ENCODE measurements at regions not wholly inside any gene's neighbourhood (a gene's known extent, or its start where the extent isn't known, plus 50 kb on each side); places are given as distances from the start of the nearest gene placed in this dataset.

DNA sequence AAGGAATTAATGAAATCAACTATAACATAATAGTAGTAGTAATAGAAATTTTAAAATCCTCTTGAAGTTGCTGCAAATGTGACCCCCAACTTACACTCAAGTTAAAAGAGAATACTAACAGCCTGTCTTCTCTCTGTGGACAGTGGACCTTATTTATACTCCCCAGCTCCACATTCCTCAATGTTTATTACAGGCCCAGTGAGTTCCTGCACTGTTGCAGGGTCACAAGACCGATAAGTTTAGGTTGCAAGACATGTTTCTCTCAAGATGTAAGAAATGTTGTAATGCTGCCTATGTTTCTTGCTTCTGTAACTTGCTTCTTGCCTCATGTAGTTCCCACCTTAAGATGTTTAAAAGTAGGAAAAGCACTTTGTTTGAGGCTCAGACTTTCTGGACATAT is 888.1 kb downstream of the PDCD6IP start:
- no peak overlapping the region for H3K4me3 ChIP-seq (ENCODE audit: low read length)
- DNase-seq (ENCODE audit: low read depth): no peak
- TF ChIP-seq, protein P1, sequence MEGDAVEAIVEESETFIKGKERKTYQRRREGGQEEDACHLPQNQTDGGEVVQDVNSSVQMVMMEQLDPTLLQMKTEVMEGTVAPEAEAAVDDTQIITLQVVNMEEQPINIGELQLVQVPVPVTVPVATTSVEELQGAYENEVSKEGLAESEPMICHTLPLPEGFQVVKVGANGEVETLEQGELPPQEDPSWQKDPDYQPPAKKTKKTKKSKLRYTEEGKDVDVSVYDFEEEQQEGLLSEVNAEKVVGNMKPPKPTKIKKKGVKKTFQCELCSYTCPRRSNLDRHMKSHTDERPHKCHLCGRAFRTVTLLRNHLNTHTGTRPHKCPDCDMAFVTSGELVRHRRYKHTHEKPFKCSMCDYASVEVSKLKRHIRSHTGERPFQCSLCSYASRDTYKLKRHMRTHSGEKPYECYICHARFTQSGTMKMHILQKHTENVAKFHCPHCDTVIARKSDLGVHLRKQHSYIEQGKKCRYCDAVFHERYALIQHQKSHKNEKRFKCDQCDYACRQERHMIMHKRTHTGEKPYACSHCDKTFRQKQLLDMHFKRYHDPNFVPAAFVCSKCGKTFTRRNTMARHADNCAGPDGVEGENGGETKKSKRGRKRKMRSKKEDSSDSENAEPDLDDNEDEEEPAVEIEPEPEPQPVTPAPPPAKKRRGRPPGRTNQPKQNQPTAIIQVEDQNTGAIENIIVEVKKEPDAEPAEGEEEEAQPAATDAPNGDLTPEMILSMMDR (conservative IDR thresholded peaks at IDR 0.05; ENCODE audit: low read length): no peak

DNA sequence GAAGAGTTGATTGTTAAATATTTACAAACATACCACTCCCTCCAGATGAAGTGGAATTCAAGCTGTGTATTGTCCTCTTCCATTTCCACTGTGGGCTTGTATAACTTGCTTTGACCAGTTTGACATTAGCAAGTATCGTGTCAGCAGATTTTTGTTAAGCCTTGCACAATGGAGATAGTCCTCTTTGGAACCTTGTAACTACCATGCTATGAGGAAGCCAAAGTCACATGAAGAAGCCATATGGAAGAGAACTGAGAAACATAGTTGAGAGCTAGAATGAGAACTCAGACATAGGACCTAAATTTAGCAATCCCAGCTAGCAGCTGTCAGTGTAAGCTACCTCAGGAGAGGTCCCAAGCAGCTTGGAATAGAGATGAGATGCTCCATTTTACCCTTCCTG is 889.2 kb downstream of the PDCD6IP start:
- no peak overlapping the region for H3K4me3 ChIP-seq (ENCODE audit: low read length)
- TF ChIP-seq, protein P1 (conservative IDR thresholded peaks at IDR 0.05; ENCODE audit: low read length): no peak
- no peak for DNase-seq (ENCODE audit: low read depth)

DNA sequence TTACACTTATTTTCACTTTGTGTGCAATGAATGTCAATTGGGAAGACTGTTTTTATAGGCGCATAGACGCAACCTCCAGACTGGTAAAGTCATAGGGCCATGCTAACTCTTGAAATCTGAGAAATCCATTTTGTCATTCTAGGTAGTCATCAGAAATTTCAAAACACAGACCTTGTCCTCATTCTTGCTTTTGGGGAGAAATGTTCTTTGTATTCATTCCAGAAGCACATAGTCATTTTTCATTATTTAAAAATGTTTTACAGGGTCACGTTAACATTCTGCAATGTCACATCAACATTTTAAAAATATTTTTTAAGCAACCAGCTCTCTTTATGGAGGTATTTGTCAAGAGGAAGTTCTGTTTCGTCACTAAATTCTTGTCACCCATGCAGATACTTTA is 898.4 kb downstream of the PDCD6IP start:
- no peak overlapping the region for H3K4me3 ChIP-seq (ENCODE audit: low read length)
- TF ChIP-seq, protein P1 (conservative IDR thresholded peaks at IDR 0.05; ENCODE audit: low read length): no peak
- DNase-seq (ENCODE audit: low read depth): no peak

DNA sequence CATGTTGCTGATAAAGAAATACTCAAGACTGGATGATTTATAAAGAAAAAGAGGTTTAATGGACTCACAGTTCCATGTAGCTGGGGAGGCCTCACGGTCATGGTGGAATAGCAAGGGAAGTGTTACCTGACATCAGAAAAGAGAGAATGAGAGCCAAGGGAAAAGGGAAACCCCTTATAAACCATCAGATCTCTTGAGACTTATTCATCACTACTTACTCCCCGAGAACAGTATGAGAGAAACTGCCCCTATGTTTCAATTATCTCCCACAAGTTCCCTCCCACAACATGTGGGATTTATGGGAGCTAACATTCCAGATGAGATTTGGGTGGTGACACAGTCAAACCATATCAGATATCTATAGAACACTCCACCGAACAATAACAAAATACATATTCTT is 904.6 kb downstream of the PDCD6IP start:
- no peak for DNase-seq (ENCODE audit: low read depth)
- TF ChIP-seq, protein P1 (conservative IDR thresholded peaks at IDR 0.05; ENCODE audit: low read length): no peak
- H3K4me3 ChIP-seq (ENCODE audit: low read length): no peak overlapping the region

DNA sequence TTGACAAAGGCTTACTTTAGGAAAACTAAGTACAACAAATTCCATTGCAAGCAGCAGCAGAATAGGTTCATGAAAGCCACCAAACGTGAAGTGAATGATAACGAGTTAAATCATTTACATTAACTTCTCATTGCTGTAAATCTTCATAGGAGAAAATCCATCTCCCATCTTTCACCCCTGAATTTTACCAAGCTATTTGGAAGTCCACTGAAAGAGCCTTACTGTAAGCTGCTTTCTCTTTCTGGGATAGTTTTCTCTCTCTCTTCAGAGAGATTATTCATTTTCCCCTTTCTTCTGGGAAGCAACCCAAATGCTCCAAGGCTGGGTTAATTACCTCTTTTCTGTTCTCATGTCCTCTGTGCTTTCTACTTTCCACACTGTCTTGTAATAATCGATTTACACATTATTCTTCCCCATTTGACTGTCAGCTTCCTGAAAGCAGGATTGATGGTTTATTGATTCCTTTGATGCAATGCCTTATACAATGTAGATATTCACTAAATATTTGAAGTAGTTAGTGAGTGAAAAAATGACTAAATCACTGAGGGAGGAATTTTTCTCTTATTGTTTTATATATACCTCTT is 914.3 kb upstream of the ARPP21 start:
- no peak overlapping the region for H3K4me3 ChIP-seq (ENCODE audit: low read length)
- TF ChIP-seq, protein P1 (conservative IDR thresholded peaks at IDR 0.05; ENCODE audit: low read length): no peak
- DNase-seq (ENCODE audit: low read depth): no peak

DNA sequence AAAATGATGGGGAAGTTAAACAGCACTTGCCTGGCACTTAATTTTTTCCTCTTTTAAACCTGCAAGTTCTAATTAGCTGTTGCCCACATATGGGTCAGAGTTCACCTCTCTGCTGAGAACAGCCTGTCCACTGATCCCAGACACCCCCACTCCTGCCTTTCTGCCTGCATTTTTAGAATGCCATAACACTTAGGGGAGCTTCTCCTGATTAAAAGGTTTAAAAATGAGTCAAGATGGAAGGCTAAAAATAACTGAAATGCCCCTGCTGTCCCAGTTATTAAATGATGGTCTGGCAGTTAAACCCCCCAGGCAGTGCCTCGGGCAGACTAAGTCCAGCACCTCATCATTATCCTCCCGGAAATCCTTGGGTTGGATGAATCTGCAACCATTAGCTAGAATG is 913.6 kb upstream of the ARPP21 start:
- no peak for DNase-seq (ENCODE audit: low read depth)
- H3K4me3 ChIP-seq (ENCODE audit: low read length): no peak overlapping the region

DNA sequence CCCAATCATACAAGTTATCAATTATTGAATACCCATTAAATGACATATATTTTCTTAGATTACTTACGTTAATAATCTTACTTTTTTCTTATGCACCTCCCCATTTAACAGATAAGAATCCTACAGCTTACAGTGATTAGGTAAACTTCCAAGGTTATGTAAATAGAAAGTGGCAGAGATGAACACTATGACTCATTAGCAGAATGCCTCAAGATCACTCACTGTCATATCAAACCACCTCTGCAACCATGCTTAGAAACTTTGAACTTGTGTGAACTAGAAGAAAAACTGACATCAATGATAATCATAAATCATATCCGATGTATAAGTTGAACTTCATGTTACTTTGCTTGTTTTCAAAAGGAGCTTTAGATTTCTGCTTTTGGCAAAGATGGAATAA is 911.6 kb upstream of the ARPP21 start:
- no peak for DNase-seq (ENCODE audit: low read depth)
- TF ChIP-seq, protein P1 (conservative IDR thresholded peaks at IDR 0.05; ENCODE audit: low read length): no peak

More for the DNA sequence above, 913.6 kb upstream of the ARPP21 start:
- TF ChIP-seq, protein P1 (conservative IDR thresholded peaks at IDR 0.05; ENCODE audit: low read length): no peak

More for the DNA sequence above, 911.6 kb upstream of the ARPP21 start:
- no peak overlapping the region for H3K4me3 ChIP-seq (ENCODE audit: low read length)

All from AG10803 (cell line).